Omental fat pad (tissue), 3 donors: ENCODE measurements at regions not wholly inside any gene's neighbourhood (a gene's known extent, or its start where the extent isn't known, plus 50 kb on each side); places are given as distances from the start of the nearest gene placed in this dataset.

ENCODE experiments used
- ATAC-seq: fragments of 150-250 bp; one replicate; pipeline ENCODE4 v1.9.1; 2016; ENCODE audit warnings: mild to moderate bottlenecking, moderate library complexity; ENCODE audit not compliant: low FRiP score
- DNase-seq: peaks from one replicate; pipeline ENCODE4 v3.0.0-alpha.2; 2019; ENCODE audit warnings: low spot score
- TF ChIP-seq, protein P1 (sequence below), 3 donors: fragments of 450-650 bp; IDR thresholded peaks; one replicate each; pipeline ENCODE4 v1.5.1; 2016 to 2017; ENCODE audit warnings: antibody characterized with exemption in 3 of 3, mild to moderate bottlenecking in 3 of 3, moderate library complexity in 2 of 3

DNA sequence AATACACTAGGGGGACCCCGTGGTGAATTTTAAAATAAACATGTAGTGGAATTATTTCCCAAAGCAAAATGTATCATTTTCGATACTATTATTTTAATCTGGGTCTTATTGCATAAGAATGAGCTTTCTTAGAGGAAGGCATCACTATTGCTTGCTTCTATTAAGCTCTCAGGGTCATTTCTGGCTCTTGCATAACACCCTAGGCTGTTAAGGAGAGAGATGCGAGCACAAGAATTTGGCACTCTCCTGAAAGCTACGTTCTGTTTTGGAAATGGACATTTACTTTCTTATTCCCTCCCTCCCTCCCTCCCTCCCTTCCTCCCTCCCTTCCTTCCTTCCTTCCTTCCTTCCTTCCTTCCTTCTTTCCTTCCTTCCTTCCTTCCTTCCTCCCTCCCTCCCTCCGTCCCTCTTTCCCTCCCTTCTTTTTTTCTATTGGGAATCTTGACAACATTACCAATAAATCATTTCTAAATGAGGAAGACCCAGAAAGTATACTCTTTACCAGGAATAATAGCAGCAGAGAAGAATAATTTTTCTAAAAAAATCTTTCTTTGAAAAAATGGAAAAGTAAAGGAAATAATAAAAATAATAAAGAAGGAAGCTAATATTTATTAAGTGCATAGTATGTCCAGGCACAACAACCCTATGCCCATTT lies 83.6 kb upstream of the BDNF start:
- ATAC-seq (no peak), DNase-seq (no peak)
- TF ChIP-seq, protein P1, sequence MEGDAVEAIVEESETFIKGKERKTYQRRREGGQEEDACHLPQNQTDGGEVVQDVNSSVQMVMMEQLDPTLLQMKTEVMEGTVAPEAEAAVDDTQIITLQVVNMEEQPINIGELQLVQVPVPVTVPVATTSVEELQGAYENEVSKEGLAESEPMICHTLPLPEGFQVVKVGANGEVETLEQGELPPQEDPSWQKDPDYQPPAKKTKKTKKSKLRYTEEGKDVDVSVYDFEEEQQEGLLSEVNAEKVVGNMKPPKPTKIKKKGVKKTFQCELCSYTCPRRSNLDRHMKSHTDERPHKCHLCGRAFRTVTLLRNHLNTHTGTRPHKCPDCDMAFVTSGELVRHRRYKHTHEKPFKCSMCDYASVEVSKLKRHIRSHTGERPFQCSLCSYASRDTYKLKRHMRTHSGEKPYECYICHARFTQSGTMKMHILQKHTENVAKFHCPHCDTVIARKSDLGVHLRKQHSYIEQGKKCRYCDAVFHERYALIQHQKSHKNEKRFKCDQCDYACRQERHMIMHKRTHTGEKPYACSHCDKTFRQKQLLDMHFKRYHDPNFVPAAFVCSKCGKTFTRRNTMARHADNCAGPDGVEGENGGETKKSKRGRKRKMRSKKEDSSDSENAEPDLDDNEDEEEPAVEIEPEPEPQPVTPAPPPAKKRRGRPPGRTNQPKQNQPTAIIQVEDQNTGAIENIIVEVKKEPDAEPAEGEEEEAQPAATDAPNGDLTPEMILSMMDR (IDR thresholded peaks at IDR 0.05) = no peak

DNA sequence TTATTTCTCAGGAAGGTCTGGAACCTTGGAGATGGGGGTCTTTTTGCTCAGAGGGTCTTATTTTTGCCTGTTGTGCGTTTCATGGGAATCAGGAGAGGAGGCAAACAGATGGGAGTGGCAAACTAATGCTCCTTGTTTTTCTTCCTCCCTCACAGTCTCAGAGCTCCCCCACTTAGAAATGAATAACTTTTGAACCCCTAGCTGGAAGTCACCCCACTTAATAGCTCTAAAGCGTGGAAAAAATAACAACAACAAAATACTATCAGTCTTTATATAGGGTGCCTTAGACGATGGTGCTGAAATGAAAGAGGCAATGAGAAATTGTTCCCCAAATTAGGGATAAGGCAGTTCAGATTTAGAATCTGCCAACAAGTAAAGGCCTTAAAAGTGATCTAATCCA lies 76.8 kb upstream of the BDNF start:
- TF ChIP-seq, protein P1 (IDR thresholded peaks at IDR 0.05) = no peak
- DNase-seq (no peak), ATAC-seq (no peak)

DNA sequence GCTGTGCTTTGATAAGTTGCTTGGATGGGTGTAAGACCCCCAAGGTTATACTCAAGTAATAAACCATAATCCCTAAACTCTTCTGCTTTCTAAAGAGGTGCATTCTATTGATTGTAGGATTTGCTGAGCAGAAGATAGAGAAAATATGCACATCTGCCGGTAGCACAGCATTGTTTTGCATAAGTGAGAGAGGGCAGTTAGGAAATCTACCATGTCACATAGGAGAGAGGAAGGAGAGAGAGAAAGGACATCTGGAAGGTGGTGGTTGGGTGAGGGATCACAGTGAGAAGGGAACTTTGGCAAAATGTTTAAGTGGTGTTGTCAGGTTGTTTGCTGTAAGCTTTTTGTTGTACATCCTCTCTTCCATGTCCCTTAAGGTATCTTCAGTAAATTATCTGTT lies 73.6 kb upstream of the BDNF start:
- DNase-seq (no peak), ATAC-seq (no peak)
- TF ChIP-seq, protein P1 (IDR thresholded peaks at IDR 0.05) = no peak

DNA sequence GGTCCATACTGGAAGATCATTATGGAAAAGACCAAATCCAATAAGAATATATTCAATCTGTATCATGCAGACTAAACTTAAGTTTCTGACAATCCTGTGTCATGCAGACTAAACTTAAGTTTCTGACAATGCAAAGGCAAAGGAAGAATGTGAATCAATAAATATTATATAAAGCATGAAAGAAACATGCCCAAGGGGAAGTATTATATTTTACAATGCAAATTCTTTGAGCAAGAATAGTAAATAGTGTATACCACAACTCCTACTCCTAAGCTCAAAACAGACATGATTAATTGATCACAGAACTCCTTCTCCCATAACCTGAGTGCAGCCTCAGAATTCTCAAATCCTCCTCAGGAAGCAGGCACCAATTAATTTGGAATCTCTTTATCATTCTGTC lies 71.3 kb upstream of the BDNF start:
- ATAC-seq (no peak), DNase-seq (no peak)
- TF ChIP-seq, protein P1 (IDR thresholded peaks at IDR 0.05) = no peak

DNA sequence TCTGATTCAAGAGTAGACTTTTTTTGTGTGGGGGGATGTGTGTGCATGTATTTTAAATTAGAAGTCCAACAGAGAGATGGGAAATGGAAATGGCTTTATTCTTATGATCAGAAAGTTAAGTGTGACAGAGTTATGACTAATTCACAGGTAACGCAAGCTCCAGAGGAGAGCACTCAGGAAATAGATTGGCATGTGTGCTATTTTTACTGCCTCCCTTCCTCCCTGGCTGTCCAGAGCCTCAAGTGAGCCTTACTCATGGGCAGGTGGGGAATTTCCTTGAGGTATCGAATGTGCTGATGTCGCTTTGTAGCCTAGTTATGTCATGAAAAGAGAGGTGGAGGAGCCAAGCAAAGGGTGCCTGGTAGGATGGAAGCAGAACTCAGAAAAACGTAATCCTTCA lies 70.3 kb upstream of the BDNF start:
- no peak for DNase-seq
- TF ChIP-seq, protein P1 (IDR thresholded peaks at IDR 0.05) = no peak
- ATAC-seq = no peak

DNA sequence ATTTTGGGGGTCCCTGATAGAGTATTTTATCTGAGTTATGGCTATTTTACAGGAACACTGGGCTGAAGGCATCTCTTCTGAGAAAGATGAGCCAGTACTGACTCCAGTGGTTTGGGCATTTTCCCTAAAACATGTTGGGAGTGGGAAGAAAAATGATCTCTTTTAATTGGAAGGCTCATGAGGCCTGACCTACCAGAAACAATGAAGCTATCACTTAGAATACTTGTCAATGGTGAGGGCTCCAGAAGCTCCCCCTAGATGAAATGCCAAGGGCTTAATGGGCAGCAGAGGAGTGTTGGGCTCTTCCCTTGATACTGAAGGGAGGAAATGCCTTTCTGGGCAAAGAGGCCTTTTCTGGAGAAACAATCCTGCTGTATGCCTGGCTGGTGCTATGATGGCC lies 63.5 kb upstream of the BDNF start:
- TF ChIP-seq, protein P1 (IDR thresholded peaks at IDR 0.05) = no peak
- ATAC-seq (no peak), DNase-seq (no peak)

DNA sequence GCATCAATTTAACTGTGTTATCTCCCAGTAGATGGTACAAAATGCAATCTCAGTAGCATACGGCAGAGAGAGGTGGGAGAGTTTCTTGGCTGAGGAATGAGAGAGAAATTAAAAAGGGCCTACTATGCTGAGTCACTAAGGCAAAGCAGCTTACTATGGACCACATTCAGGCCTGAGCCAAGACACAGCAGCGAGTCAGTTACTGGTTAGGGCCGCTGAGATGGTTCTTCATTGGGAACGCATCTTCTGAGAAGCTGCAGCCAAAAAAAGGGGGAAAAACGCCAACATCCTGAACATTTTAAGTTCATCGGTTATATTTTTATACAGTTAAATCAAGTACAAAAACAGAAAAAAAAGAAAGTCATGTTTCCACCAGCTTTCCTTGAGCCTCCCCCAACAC lies 61.1 kb upstream of the BDNF start:
- DNase-seq = no peak
- ATAC-seq = no peak
- TF ChIP-seq, protein P1 (IDR thresholded peaks at IDR 0.05) = no peak
